ENCODE measurements at regions not wholly inside any gene's neighbourhood (a gene's known extent, or its start where the extent isn't known, plus 50 kb on each side); places are given as distances from the start of the nearest gene placed in this dataset.

DNA sequence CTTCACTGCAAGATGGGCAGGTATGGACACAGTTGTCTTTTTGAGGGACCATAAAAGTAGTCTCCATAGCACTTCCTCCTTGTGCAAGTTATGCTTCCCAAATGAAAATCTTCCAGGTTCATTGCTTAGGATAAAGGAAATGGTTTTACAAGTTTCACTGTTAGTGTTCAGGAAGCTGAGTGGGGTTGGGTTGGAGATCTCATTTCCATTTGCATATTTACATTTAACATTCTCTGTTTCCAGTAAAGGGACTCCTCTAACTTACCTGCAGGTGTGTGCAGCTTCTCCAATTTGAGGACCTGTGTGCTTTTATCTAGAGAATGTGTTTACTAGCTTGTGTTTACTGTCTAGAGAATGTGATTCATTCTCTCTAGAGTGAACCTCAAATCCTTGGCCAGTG lies 141.3 kb upstream of the POU2AF2 start:
- ATAC-seq (no peak), DNase-seq (ENCODE audit: low spot score) (no peak)
- intact Hi-C loops (cut with DNase I): no loop called here

DNA sequence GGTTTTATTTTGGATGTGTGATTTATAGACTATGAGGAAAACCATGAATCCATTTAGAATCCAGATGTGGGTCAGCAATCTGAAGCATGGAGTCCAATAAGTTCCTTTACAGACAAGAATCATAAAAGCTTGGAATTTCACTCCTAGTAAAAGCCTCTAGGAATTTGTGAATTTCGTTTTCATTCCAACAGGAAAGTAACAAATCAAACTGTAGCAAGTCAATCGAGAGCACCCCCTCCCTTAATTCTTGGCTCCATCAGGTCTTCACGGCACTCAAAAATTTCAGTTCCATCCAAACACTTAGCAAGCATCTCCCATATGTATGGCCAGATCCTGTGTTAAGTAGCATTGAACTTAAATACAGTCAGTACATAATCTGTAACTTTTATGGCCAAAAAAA lies 143.6 kb upstream of the POU2AF2 start:
- ATAC-seq (no peak), DNase-seq (ENCODE audit: low spot score) (no peak)
- intact Hi-C loops (cut with DNase I): no loop called here

DNA sequence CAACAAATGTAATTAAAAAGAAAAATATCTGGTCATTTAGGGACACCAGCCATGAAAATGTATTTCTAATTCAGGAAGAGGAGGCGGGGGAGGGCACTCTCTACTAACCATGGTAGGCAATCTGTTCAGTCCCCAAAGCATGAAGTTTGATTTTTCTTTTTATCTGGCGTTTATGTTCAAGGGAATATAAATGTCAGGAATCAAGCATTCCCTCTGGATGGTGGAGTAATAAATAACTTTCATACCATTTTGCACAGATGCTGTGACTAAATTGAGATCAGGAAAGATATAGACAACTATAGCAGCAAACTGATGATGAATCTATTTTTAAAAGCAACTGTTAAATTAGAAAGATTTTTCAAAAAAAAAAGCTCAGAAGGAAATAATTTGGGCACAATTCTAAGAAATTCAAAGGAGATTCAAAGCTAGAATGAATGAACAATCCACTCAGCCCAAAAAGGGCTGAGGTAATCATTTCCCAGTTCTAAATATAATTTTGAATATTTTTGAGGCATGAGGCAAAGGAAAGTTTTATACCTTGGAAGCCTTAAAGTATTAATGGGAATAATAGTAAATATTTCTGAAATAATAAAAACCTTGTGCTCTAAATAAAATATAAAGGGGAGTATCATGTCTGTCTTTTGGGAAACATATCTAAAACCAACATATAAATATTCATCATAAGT lies 146.4 kb upstream of the POU2AF2 start:
- intact Hi-C loops (cut with DNase I): no loop called here
- ATAC-seq: no peak
- DNase-seq (ENCODE audit: low spot score): no peak

DNA sequence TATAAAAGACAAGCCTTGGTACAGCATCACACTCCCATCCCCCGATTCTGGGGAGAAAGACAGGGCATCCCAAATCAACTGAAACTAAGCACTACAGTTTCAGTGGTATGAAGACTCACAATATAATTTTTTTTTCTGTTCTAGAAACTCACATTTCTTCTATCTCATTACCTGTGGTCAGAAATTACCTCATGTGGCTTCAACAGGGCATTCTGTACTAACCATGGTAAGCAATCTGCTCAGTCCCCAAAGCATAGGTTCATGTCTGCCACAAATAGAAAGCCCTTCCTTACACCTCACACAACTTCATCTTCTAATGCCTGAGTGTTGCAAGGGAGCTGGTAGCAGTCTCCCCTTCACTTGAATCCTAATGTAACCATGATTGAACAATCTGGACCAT lies 147.4 kb upstream of the POU2AF2 start:
- intact Hi-C loops (cut with DNase I): no loop called here
- DNase-seq (ENCODE audit: low spot score): no peak
- no peak for ATAC-seq

DNA sequence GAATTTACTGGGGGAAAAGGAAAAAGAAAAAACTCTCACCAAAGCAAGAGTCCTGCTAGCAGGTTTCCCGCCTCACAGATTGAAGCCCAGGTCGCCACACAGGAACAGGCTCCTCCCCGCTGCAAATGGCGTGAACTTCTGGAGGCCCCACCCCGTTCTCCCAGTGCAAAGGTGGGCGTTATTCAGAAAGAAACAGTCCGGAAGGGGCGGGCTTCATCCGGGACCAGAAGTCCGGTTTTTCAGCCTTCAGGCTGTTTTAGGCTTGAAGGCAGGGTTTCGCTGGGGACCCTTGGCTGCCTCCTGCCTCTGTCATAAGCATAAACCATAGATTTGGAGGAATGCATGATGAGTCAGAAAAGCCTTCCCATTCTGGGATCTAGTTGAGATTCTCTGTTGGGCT lies 148.3 kb upstream of the POU2AF2 start:
- peak; percentile 64 for DNase-seq (ENCODE audit: low spot score)
- intact Hi-C loops (cut with DNase I): no loop called here
- ATAC-seq: peak; percentile 88

DNA sequence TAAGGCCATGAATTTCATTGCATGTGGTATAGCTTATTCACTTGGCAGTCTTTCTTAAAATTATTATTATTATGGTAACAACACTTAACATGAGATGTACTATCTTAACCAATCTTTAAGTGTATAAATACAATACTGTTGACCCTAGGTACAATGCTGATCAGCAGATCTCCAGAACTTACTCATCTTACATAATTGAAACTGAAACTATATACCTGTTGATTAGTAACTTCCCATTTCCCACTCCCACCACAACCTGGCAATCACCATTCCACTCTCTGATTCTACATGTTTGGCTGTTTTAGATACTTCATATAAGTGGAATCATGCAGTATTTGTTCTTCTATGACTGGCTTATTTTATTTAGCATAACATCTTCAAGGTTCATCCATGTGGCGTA lies 150.2 kb upstream of the POU2AF2 start:
- no peak for ATAC-seq

DNA sequence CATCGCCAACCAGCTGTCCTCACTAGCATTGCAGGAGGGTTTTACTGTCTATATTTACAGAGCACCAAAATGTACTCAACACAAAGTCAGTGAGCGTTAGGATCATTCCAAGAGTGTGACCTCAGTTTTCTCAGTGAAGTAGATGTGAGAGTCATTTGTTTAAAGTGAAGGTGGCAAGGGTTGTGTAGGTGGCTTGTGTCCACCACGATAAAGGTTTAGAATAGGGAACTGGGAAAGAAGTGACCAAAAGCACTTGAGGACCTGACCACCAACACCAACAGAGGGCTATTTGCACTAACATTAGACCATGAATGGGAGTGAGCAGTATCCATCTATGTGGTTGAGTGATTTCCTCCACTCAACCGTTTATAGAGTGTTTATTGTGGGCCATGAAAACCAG lies 152.5 kb upstream of the POU2AF2 start:
- no peak for DNase-seq (ENCODE audit: low spot score)
- intact Hi-C loops (cut with DNase I): no loop called here
- no peak for ATAC-seq

More for the DNA sequence above, 150.2 kb upstream of the POU2AF2 start:
- DNase-seq (ENCODE audit: low spot score): no peak
- intact Hi-C loops (cut with DNase I): no loop called here

DNA sequence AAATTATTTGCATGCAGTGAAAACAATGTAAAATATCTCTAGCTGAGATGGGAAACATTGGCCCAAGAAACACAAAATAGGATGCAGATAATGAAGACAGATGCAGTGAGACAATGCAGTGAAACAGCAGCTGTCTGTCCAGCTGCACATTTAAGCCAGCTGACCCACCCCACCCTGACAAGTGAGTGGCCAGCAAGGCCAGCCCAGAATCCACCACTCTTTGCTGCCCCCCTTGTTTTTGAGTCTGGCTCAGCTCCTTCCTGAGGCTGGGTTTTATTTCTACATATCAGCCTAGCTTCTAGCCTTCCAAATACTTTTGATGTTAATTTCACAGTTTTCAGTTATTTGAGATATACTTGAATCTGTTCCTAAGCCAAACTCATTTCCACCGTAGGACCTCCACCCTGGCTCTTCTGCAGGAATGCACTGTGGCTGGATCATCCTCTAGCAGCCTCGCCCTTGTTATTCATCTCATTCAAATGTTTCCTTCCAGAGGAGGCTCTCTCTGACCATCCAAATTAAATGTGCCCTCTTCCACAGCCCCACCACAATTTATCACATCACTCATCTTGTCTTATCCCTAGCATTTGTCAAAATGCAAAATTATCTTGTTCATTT lies 154.1 kb upstream of the POU2AF2 start:
- DNase-seq (ENCODE audit: low spot score) (no peak), ATAC-seq (no peak)
- intact Hi-C loops (cut with DNase I): no loop called here

DNA sequence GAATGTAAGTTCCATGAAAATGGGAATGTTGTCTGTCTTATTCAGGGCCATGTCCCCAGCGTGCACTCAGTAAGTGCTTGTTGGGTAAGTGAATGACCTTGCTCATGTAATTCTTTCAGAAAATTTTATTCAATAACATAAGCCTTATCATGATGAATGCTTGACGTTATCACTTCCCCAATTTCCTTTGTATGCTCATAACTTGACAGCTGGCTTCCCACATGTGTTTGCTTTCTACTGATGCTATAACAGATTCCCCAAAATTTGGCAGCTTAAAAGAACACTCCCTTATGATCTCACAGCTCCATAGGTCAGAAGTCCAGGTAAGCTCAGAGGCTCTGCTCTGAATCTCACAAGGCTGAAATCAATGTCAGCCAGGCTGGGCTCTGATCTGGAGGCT lies 155.8 kb upstream of the POU2AF2 start:
- ATAC-seq (no peak), DNase-seq (ENCODE audit: low spot score) (no peak)
- intact Hi-C loops (cut with DNase I): no loop called here

DNA sequence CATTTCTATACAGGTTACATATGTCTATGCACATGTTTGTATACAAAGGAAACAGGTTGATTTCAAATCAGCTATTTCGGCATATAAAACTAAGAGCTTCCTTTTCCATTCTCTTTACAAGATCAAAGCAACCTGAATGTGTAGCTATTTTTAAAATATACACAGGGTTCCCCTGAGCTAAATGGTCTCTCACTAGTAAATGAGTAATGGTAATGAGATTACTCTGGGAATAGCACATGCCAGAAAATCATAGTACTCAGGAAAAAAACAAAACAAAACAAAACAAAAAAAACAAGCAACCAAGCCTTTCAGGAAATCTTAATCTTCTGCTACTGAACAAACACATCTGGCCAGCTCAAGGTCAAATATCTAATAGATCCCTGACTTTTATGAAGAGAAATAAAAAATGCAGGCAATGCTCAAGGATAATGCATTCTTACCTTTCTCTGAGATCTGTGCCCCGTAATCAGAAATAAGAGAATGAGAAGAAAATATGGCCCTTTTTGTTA lies 156.6 kb upstream of the POU2AF2 start:
- no peak for ATAC-seq
- DNase-seq (ENCODE audit: low spot score): no peak
- intact Hi-C loops (cut with DNase I): no loop called here

DNA sequence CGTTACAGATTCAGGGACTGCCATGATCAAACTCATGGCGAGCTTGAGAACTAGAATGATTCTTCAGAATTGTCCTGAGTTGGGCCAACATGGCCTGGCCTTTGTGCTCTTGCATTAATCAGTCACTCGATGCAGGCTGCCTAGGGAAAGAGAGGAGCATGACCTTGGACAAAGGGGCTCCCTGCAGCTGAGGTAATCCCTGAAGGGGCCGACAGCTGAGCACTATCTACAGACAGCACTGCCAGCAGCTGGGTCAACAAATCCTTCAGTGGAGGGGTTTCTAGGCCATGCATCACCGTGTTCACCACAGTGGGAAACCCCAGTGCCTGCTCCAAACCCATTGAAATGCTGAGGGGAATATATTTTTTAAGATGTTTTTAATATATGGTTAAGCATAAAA lies 159.5 kb upstream of the POU2AF2 start:
- ATAC-seq (no peak), DNase-seq (ENCODE audit: low spot score) (no peak)
- intact Hi-C loops (cut with DNase I): no loop called here

DNA sequence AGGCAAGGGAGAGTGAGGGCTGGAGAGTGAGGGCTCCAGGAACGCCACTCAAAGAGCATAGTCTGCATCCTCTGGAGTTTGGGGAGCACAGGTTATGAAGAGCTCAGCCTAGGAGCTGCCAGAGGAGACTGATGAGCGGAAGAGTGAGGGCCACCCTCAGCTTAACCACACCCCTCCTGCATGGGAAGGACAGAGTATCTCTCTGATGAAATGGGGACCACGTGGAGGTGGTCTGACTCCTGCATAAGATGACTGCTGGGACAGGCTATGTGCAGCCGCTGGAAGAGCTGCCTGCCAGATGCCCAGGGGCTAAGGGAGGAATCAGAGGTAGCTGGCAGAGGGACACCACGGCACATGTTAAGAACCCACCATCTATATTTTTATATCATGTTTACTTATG lies 162.9 kb upstream of the POU2AF2 start:
- intact Hi-C loops (cut with DNase I): no loop called here

DNA sequence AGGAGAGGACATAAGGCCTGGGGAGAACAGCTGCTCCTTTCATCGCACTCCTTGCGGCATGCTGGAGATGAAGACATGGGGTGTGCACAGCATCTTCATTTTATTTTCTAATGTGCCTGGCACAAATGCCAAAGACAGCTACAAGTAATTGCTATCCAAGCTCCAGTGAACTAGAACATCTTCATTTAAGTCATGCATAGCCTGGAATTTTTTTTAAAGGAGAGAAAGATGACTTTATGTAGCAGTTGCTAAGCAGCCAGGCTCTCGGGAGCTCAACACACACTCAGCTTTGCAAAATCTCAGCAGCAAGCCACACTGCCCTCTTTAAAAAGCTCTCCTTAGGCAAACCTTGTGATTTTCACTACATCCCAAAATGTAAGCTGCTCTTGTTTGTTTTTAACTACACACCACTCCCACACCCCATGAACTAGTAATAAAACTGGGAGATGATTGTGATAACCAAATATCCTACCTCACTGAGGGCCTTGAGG lies 164.5 kb upstream of the POU2AF2 start:
- ATAC-seq: peak; percentile 78
- no peak for DNase-seq (ENCODE audit: low spot score)
- intact Hi-C loops (cut with DNase I): no loop called here

More for the DNA sequence above, 162.9 kb upstream of the POU2AF2 start:
- no peak for DNase-seq (ENCODE audit: low spot score)
- ATAC-seq: no peak

DNA sequence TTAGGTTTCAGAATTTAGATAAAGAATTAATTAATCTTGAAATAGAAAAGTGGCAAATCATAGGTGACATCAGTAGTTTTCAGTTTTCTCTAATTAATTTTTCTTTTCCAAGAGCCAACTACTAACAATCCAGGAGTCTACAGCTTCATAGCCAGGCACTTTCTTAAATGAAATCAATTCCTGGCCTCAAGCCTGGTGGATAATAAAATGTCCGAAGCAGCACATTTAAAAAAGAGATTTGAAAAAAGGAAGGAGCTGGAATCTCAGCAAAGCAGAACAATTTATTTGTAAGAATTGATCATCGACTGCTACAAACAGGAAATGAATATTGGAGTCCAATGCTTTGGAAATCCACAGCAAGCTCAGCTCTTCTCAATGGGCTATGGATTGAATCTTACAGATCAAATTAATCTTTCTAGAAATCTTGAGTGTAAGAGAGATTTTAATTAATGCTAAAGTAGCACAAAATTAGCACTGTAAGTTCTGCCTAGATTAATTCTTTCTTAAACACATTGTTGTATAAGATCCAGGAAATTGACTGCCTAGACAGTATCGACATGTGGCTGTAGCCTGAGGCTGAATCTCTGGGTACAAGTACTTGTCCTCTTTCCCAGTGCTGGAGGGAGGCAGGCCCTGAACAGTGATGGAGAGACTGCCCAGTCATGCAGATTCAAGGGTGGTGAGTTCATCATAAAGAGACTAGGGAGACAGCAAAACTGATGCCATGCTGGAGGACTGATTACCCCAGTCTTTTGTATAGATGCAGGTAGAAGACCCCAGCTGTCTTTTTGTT lies 167.8 kb upstream of the POU2AF2 start:
- DNase-seq (ENCODE audit: low spot score): no peak
- intact Hi-C loops (cut with DNase I): no loop called here
- no peak for ATAC-seq

DNA sequence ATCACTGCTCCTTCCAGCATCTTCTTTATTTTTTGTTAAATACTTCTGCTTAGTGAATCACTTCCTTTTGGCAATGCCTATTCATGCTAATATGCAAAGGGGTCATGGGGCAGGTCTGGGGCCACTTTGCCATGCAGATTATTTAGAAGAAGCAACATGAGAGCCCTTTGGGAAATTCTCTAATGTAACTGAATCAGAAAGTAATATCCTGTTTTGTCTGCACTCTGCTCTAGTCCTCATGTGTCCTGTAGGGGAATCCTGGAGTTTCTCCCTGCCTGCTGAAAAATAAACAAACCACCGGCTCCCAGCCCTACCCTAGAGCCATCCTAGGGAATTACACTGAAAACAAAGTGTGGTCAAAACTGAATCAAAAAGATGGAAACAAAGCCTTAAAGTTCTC lies 176.5 kb upstream of the POU2AF2 start:
- no peak for DNase-seq (ENCODE audit: low spot score)
- intact Hi-C loops (cut with DNase I): no loop called here
- no peak for ATAC-seq

DNA sequence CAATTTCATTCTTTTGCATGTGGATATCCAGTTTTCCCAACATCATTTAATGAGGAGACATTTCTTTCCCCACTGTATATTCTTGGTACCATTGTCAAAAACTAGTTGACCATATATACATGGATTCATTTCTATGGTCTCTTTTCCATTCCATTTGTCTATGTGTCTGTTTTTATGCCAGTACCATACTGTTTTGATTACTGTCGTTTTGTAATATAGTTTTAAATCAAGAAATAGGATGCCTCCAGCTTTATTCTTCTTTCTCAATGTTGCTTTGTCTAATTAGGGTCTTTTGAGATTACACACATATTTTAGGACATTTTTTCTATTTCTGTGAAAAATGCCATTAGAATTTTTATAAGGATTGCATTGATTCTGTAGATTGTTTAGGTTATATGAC lies 177.5 kb upstream of the POU2AF2 start:
- DNase-seq (ENCODE audit: low spot score) (no peak), ATAC-seq (no peak)
- intact Hi-C loops (cut with DNase I): no loop called here

DNA sequence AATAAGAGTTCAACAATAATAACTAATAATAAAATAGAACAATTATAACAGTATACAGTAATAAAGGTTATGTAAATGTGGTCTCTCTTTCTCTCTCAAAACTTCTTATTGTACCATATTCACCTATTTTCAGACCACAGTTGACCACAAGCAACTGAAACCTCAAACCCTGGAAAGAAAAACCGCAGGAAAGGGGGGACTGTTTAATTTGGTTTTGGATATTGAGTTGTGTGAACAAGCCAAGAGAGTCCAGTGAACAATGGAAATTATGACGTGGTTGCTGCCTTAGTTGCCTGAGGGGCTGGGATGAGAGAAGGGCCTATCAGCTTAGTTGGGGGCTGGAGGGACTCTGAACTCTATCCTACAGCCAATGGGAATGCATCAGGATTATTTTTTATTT lies 178.7 kb upstream of the POU2AF2 start:
- ATAC-seq: no peak

DNA sequence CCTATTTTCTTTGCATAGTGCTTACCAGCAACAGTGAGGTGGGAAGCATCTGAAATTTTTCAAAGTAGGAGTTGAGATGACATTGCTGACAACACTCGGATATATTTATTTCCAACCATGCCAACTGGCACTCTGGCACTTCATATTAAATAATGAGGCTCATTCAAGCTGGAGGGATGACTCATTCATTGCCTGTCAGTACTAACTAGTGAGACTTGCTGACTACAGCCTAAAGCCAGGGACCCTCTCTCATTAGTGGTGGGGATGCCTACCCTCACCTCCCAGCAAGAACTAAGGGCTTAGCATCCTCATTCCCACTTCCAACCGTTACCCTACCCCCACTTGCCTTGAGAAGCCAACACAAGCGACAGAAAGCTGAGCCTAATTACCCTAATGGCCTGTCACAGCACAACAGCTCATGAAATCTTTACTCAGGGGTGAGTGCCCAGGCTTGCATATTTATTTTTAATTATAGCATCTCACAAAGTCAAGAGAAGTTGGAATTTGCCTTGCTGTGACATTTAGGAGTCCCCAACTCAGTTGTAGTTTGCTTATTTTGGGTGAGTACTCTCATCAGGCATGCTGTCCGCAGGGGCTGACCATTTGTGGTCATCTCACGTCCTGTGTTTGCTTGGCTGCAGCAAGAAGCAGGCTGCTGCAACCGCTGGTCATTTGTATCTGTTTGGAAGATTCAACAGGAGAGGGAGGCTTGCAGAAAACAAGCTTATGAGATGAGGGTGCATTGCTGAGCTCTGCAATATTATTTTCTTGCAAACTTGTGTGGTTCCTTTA lies 181.6 kb upstream of the POU2AF2 start:
- intact Hi-C loops (cut with DNase I): no loop called here
- peak; percentile 70 for ATAC-seq
- DNase-seq (ENCODE audit: low spot score): no peak

More for the DNA sequence above, 178.7 kb upstream of the POU2AF2 start:
- DNase-seq (ENCODE audit: low spot score): no peak
- intact Hi-C loops (cut with DNase I): no loop called here

DNA sequence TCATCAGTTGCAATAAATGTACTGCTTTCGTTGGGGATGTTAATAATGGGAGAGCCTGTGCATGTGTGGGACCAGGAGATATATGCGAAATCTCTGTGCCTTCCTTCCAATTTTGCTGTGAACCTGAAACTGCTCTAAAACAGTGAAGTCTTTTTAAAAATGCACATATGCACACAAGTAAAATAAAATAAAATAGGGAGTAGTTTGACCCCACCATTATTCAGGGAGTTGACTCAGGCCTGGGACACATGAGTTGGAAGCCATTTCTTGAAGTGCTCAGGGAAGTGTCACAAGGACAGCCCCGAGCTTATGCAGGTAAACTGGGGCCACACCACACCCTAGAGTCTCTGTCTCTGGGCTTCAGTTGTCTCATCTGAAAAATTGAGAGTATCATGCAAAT lies 183.1 kb upstream of the POU2AF2 start:
- DNase-seq (ENCODE audit: low spot score): no peak
- intact Hi-C loops (cut with DNase I): no loop called here
- no peak for ATAC-seq
